GM12873 (cell line): ENCODE measurements at regions not wholly inside any gene's neighbourhood (a gene's known extent, or its start where the extent isn't known, plus 50 kb on each side); places are given as distances from the start of the nearest gene placed in this dataset.

ENCODE experiments used
- TF ChIP-seq, protein P1 (sequence below): IDR thresholded peaks from 2 replicates; pipeline ENCODE4 v1.5.1; 2012; ENCODE audit warnings: low read depth, mild to moderate bottlenecking, moderate library complexity, low read length, control low read depth; ENCODE audit not compliant: insufficient read depth; ENCODE audit errors: missing control alignments

DNA sequence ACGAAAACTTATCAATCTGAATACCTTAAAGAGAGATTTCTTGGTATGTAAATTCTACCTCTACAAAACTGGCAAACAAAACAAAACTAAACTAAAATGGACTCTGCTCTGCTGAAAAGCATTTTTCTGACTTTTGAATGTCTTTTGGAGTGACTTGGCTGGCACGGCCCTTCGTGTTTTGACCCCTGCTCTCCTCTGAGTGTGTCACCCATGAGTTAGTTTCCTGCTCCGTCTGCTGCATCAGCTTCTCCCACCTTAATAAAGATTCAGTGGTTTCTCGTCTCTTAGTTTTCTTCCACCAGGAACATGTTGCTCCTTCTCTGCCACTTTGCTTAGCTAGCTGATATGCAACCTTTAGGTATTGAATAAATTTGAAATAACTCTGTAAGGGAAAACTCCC lies 1084.0 kb upstream of the CDH18 start:
- TF ChIP-seq, protein P1, sequence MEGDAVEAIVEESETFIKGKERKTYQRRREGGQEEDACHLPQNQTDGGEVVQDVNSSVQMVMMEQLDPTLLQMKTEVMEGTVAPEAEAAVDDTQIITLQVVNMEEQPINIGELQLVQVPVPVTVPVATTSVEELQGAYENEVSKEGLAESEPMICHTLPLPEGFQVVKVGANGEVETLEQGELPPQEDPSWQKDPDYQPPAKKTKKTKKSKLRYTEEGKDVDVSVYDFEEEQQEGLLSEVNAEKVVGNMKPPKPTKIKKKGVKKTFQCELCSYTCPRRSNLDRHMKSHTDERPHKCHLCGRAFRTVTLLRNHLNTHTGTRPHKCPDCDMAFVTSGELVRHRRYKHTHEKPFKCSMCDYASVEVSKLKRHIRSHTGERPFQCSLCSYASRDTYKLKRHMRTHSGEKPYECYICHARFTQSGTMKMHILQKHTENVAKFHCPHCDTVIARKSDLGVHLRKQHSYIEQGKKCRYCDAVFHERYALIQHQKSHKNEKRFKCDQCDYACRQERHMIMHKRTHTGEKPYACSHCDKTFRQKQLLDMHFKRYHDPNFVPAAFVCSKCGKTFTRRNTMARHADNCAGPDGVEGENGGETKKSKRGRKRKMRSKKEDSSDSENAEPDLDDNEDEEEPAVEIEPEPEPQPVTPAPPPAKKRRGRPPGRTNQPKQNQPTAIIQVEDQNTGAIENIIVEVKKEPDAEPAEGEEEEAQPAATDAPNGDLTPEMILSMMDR, result no peak

DNA sequence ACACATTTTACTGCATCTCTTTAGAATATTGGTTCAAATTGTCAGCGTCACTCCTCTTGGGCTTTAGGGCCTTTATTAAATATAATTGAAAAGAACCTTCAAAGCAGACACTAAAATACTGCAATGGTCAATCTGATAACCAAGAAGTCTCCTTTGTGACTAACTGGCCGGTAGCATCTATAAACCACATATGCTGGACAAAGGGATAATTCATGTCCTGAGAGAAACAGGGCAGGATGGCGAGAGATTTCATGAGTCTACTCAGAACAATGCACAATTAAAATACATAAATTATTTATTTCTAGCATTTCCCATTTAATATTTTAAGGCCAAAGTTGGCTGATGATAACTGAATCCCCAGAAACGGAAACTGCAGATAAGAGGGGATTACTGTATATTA lies 1083.4 kb upstream of the CDH18 start:
- TF ChIP-seq, protein P1, result no peak

DNA sequence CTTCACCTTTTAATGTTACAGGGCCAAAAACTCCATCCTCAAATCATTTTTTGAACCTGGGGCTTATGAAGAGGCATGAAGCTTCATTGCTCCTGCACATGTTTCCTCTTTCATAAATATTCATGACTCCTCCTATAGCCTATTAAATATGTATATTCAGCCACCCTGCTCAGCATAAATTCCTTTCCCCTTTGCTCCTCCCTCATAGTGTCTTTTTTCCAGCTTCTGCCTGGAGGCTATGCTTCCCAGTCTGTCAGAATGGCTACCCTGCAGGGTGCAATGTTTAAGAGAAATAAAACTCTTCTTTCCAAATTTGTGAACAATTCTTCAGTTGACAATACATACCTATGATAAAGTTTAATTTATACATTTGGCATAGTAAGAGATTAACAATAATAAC lies 1082.9 kb upstream of the CDH18 start:
- TF ChIP-seq, protein P1, result no peak

DNA sequence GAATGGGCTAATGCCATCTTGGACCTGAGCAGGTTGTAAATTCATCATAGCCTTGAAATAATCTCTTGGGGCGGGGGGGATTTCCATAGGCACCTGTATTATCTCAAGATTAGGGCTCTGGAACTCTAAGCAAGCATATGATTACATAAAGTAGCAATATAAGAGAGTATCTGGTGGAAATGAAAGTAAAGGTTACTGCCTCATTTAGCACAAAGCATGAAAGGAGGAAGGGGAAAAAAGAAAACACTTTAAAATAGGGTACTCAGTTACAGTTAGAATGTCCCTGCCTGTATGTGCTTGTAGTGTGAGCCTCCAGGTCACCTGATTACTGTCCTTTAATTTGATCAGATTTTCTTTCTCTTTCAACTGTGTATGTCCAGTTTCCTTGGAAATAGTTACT lies 1079.7 kb upstream of the CDH18 start:
- TF ChIP-seq, protein P1, result no peak

DNA sequence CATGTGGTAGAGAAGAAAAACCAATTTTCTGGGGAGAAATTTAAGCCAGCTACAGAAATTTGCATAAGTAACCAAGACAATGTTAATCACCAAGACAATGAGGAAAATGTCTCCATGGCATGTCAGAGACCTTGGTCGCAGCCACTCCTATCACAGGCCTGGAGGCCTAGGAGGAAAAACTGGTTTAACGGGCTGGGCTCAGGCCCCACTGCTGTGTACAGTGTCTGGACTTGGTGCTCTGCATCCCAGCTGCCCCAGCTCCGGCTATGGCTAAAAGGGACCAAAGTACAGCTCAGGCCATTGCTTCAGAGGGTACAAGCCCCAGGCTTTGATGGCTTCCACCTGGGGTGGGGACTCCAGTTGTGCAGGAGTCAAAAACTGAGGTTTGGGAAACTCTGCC lies 1075.1 kb upstream of the CDH18 start:
- TF ChIP-seq, protein P1, result no peak

DNA sequence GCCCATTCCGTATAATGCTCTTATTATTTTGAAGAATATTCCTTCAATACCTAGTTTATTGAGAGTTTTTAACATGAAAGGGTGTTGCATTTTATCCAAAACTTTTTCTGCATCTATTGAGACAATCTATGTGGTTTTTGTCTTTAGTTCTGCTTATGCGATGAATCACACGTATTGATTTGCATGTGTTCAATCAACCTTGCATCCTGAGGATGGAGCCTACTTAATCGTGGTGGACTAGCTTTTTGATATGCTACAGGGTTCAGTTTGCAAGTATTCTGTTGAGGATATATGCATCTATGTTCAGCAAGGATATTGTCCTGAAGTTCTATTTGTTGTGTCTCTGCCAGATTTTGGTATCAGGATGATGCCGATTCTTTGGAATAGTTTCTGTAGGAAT lies 1070.3 kb upstream of the CDH18 start:
- TF ChIP-seq, protein P1, result no peak

DNA sequence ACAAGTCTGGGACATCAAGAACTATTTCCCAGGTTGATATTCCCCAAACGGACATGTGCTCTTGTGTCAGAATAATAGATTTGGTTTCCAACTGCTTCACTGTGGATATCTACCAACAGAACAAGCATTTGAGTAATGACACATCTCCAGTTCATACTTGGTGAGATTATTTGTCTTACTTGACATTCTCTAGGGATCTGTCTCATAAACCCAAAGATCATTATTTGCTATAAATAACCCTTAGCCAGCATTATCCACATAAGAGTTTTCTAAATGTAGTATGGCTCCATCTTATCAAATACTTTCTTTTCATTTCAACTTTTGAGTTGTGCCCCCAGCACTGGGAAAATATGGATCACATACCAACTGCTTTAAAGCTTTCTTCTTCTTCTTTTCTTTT lies 1063.9 kb upstream of the CDH18 start:
- TF ChIP-seq, protein P1, result no peak
